CD14-positive monocyte (primary cell): ENCODE measurements at regions not wholly inside any gene's neighbourhood (a gene's known extent, or its start where the extent isn't known, plus 50 kb on each side); places are given as distances from the start of the nearest gene placed in this dataset.

Experiments used
- DNase-seq, 3 donors: peaks; one replicate each; pipeline ENCODE4 v3.0.0-alpha.2; 2011 to 2022
- H2AFZ ChIP-seq: 2 replicates; pipeline ENCODE4 v1.6.0; 2012; ENCODE audit warnings: mild to moderate bottlenecking, low read depth, low read length, inconsistent platforms; ENCODE audit not compliant: insufficient read depth, poor library complexity, severe bottlenecking
- H3K27ac ChIP-seq, 2 donors: 1 replicate in 1 of 2; 2 replicates in 1 of 2; pipeline ENCODE4 v1.5.1; 2012 to 2013; ENCODE audit warnings: low read length in 2 of 2, control low read depth in 1 of 2, inconsistent platforms in 1 of 2, low read depth in 1 of 2, mild to moderate bottlenecking in 1 of 2
- H3K27me3 ChIP-seq, 2 donors: one replicate each; pipeline versions ENCODE4 v1.6.0 to v1.6.1; 2011 to 2013; ENCODE audit warnings: low read length in 2 of 2; ENCODE audit not compliant: control insufficient read depth in 2 of 2, insufficient read depth in 2 of 2
- H3K36me3 ChIP-seq, 2 donors: replicated peaks in 1 of 2; 1 replicate in 1 of 2; 2 replicates in 1 of 2; pipeline versions ENCODE4 v1.5.1 to v1.6.1; 2012 to 2013; ENCODE audit warnings: low read length in 2 of 2, control low read depth in 1 of 2, inconsistent platforms in 1 of 2, mild to moderate bottlenecking in 1 of 2; ENCODE audit not compliant: insufficient read depth in 2 of 2, control insufficient read depth in 1 of 2
- H3K4me1 ChIP-seq, 2 donors: 1 replicate in 1 of 2; 2 replicates in 1 of 2; pipeline versions ENCODE4 v1.5.1 to v1.6.1; 2012 to 2013; ENCODE audit warnings: low read length in 2 of 2, control low read depth in 1 of 2, inconsistent platforms in 1 of 2, mild to moderate bottlenecking in 1 of 2, moderate library complexity in 1 of 2; ENCODE audit not compliant: insufficient read depth in 2 of 2, control insufficient read depth in 1 of 2
- H3K4me2 ChIP-seq: replicated peaks from 2 replicates; pipeline ENCODE3; 2012; ENCODE audit warnings: low read length, moderate library complexity, mild to moderate bottlenecking; ENCODE audit not compliant: poor library complexity, severe bottlenecking; ENCODE audit errors: extremely low read depth
- H3K4me3 ChIP-seq, 3 experiments: fragments of 200-600 bp in 1 of 3; sonication (generic) in 1 of 3; replicated peaks in 1 of 3; 1 replicate in 2 of 3; 2 replicates in 1 of 3; pipeline ENCODE4 v1.5.1; 2011 to 2013; ENCODE audit warnings: low read length in 3 of 3, mild to moderate bottlenecking in 3 of 3, control low read depth in 2 of 3, low read depth in 2 of 3, inconsistent platforms in 1 of 3, moderate library complexity in 1 of 3
- H3K79me2 ChIP-seq: 2 replicates; pipeline ENCODE4 v1.6.0; 2012; ENCODE audit warnings: mild to moderate bottlenecking, control low read depth, inconsistent platforms, low read length, moderate library complexity; ENCODE audit not compliant: insufficient read depth
- H3K9ac ChIP-seq: 2 replicates; pipeline ENCODE4 v1.6.0; 2017; ENCODE audit warnings: low read length, mild to moderate bottlenecking; ENCODE audit not compliant: insufficient read depth, poor library complexity, severe bottlenecking
- H3K9me3 ChIP-seq, 2 donors: replicated peaks in 1 of 2; 1 replicate in 1 of 2; 2 replicates in 1 of 2; pipeline versions ENCODE4 v1.5.1 to v1.6.1; 2012 to 2013; ENCODE audit warnings: low read length in 2 of 2, control low read depth in 1 of 2; ENCODE audit not compliant: control insufficient read depth in 1 of 2, insufficient read depth in 1 of 2
- H4K20me1 ChIP-seq: 2 replicates; pipeline ENCODE4 v1.6.0; 2012; ENCODE audit warnings: mild to moderate bottlenecking, low read length, control low read depth, moderate library complexity; ENCODE audit not compliant: insufficient read depth
- H3K27ac Mint-ChIP-seq, 7 donors: one replicate each; pipeline ENCODE4 v1.8.0; 2020; ENCODE audit warnings: mild to moderate bottlenecking in 7 of 7, mixed read lengths in 7 of 7, moderate library complexity in 6 of 7, inconsistent platforms in 2 of 7
- H3K27me3 Mint-ChIP-seq, 3 donors: one replicate each; pipeline ENCODE4 v1.8.0; 2021 to 2022; ENCODE audit warnings: low read depth in 3 of 3, mild to moderate bottlenecking in 3 of 3, mixed read lengths in 3 of 3, moderate library complexity in 3 of 3, inconsistent platforms in 1 of 3
- H3K36me3 Mint-ChIP-seq, 2 donors: one replicate each; pipeline ENCODE4 v1.8.0; 2020; ENCODE audit warnings: mixed read lengths in 2 of 2, inconsistent platforms in 1 of 2, mild to moderate bottlenecking in 1 of 2
- H3K4me1 Mint-ChIP-seq: one replicate; pipeline ENCODE4 v1.8.0; 2020; ENCODE audit warnings: mild to moderate bottlenecking, mixed read lengths
- H3K4me3 Mint-ChIP-seq, 2 donors: one replicate each; pipeline ENCODE4 v1.8.0; 2020; ENCODE audit warnings: mild to moderate bottlenecking in 2 of 2, mixed read lengths in 2 of 2, moderate library complexity in 1 of 2
- H3K9me3 Mint-ChIP-seq, 7 donors: one replicate each; pipeline ENCODE4 v1.8.0; 2020 to 2022; ENCODE audit warnings: mixed read lengths in 7 of 7, mild to moderate bottlenecking in 6 of 7, moderate library complexity in 6 of 7, inconsistent platforms in 2 of 7
- CTCF ChIP-seq: fragments of 200-600 bp; IDR thresholded peaks from one replicate; pipeline ENCODE4 v1.8.0; 2022; ENCODE audit warnings: antibody characterized with exemption, mild to moderate bottlenecking
- WGBS: methylation state at CpG from one replicate; pipeline ENCODE4 v1.1.5; 2013; ENCODE audit warnings: missing lambda C conversion rate; ENCODE audit not compliant: insufficient coverage; 5-methylcytosine and 5-hydroxymethylcytosine counted together
- intact Hi-C, 2 donors: fragments of 100-400 bp; cut with micrococcal nuclease; formaldehyde crosslinking; loops; one replicate each; pipeline versions ENCODE4 v1.15.0 to v1.15.1; 2023

- Histone ChIP-seq H3K79me2 (no peaks in the 10 kb centered on the region), H3K9ac (no peak overlapping the region), H4K20me1 (no peaks in the 10 kb centered on the region), H3K4me3 (no peak overlapping the region), H3K4me1 (no peaks in the 10 kb centered on the region), H3K27me3 (peaks cover 0 to 2% of the 10 kb centered on the region in 2 donors), H3K36me3 (no peaks in the 10 kb centered on the region), H3K4me2 (no peak overlapping the region), H3K9me3 (no peaks in the 10 kb centered on the region), H2AFZ (no peak overlapping the region), H3K27ac (no peak overlapping the region)
- Mint-ChIP-seq H3K27ac (no peak overlapping the region), H3K27me3 (peaks cover 2 to 6% (median 5%) of the 10 kb centered on the region in 3 donors), H3K9me3 (peaks cover 0 to 5% (median 0%) of the 10 kb centered on the region in 7 donors), H3K4me3 (no peak overlapping the region), H3K4me1 (peaks cover 9% of the 10 kb centered on the region), H3K36me3 (no peaks in the 10 kb centered on the region)
- no peak for DNase-seq
- no CpG with 5 or more reads among the region's 2 CpGs for WGBS
- TF ChIP-seq CTCF, result no peak
- intact Hi-C loops, result no loop called here
Measured at GRCh38 chr3:66705076-66705475, 204.3 kb upstream of the LRIG1 start.

GRCh38 chr3:66706890-66707289 is 206.1 kb upstream of the LRIG1 start:
- no CpG with 5 or more reads among the region's 3 CpGs for WGBS
- no peak for DNase-seq
- Histone ChIP-seq H3K79me2 (no peaks in the 10 kb centered on the region), H3K4me1 (no peaks in the 10 kb centered on the region), H3K9me3 (no peaks in the 10 kb centered on the region), H4K20me1 (no peaks in the 10 kb centered on the region), H3K4me2 (no peak overlapping the region), H2AFZ (no peak overlapping the region), H3K27ac (no peak overlapping the region), H3K36me3 (no peaks in the 10 kb centered on the region), H3K9ac (no peak overlapping the region), H3K4me3 (no peak overlapping the region), H3K27me3 (peaks cover 0 to 2% of the 10 kb centered on the region in 2 donors)
- peaks cover 0 to 5% (median 0%) of the 10 kb centered on the region in 7 donors for H3K9me3 Mint-ChIP-seq
- no peak for TF ChIP-seq CTCF
- peaks cover 9% of the 10 kb centered on the region for H3K4me1 Mint-ChIP-seq
- H3K4me3 Mint-ChIP-seq, result no peak overlapping the region
- no peak overlapping the region for H3K27ac Mint-ChIP-seq
- H3K27me3 Mint-ChIP-seq, result peaks cover 2 to 8% (median 5%) of the 10 kb centered on the region in 3 donors
- intact Hi-C loops, result no loop called here
- no peaks in the 10 kb centered on the region for H3K36me3 Mint-ChIP-seq
